ENCODE measurements at regions not wholly inside any gene's neighbourhood (a gene's known extent, or its start where the extent isn't known, plus 50 kb on each side); places are given as distances from the start of the nearest gene placed in this dataset.

DNA sequence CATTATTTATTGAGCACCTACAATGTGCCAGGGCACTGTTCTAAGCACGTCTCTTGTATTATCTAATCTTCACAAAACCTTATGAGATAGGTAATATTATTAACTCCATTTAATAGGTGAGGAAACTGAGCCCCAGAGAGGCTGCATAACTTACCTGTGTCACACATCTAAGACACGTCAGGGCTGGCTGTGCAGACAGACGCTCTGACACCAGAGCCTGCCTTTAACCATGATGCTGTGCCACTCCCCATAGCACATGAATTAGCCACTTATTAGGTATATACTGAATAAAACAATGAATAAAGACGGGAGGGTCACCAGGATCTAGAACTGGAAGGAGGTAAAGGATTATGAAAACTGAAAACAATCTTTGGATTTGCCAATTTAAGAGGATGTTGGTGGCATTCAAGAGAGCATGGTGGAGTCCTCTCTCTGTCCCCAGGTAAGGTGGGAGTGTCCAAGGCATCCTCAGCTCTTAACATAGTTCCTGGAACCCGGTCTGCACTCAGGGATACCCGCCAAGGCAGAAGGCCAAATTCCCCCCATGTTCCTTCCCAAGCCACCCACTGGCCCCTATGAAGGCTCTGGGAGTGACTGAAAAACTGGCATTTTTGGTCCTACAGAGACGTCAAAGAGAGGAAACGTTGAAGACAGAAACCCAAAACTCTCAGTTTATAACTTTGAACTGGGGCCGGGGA is 479.7 kb downstream of the FOXO1 start:
- no peak for TF ChIP-seq CTCF (IDR thresholded peaks at IDR 0.05)
- TF ChIP-seq EZH2 (IDR thresholded peaks at IDR 0.05): no peak
